Gastrocnemius medialis (tissue), 4 donors: ENCODE measurements at regions not wholly inside any gene's neighbourhood (a gene's known extent, or its start where the extent isn't known, plus 50 kb on each side); places are given as distances from the start of the nearest gene placed in this dataset.
"Not testable (repeated sequence)": the region's sequence is repeated elsewhere in the genome, so short reads cannot be mapped to it uniquely, and the experiment has no call there.

Experiments used
- CTCF ChIP-seq, 5 experiments: fragments of 450-650 bp in 3 of 5; fragments of 200-600 bp in 2 of 5; sonication (generic) in 2 of 5; IDR thresholded peaks in 4 of 5; conservative IDR thresholded peaks in 1 of 5; 1 replicate in 4 of 5; 2 replicates in 1 of 5; pipeline ENCODE4 v1.5.1; 2016 to 2019; ENCODE audit warnings: antibody characterized with exemption in 5 of 5, mild to moderate bottlenecking in 3 of 5, moderate library complexity in 3 of 5
- POLR2A ChIP-seq, 2 donors: fragments of 450-650 bp; IDR thresholded peaks; one replicate each; pipeline ENCODE4 v1.6.1; 2017; ENCODE audit warnings: antibody characterized with exemption in 2 of 2, mild to moderate bottlenecking in 2 of 2, moderate library complexity in 2 of 2

- not testable (repeated sequence) for TF ChIP-seq CTCF (IDR thresholded peaks at IDR 0.05 in 4 of 5, conservative IDR thresholded peaks at IDR 0.05 in 1 of 5); POLR2A (IDR thresholded peaks at IDR 0.05)
These were observed 1601.8 kb downstream of the RPIA start for GRCh38 chr2:90293224-90293623.
